Glutamatergic neuron (in vitro differentiated cells): ENCODE measurements at regions not wholly inside any gene's neighbourhood (a gene's known extent, or its start where the extent isn't known, plus 50 kb on each side); places are given as distances from the start of the nearest gene placed in this dataset.

Source experiments
- DNase-seq: peaks from one replicate; pipeline ENCODE4 v3.0.0; 2022
- H3K27ac Mint-ChIP-seq: one replicate; pipeline ENCODE4 v1.8.0; 2020; ENCODE audit warnings: mild to moderate bottlenecking, mixed read lengths, inconsistent platforms; ENCODE audit not compliant: unreplicated experiment
- H3K27me3 Mint-ChIP-seq: one replicate; pipeline ENCODE4 v1.8.0; 2020; ENCODE audit warnings: mild to moderate bottlenecking, moderate library complexity, mixed read lengths, inconsistent platforms; ENCODE audit not compliant: unreplicated experiment
- H3K36me3 Mint-ChIP-seq: one replicate; pipeline ENCODE4 v1.8.0; 2020; ENCODE audit warnings: mild to moderate bottlenecking, mixed read lengths, inconsistent platforms; ENCODE audit not compliant: unreplicated experiment
- H3K4me1 Mint-ChIP-seq: one replicate; pipeline ENCODE4 v1.8.0; 2020; ENCODE audit warnings: mild to moderate bottlenecking, low read depth, mixed read lengths, inconsistent platforms; ENCODE audit not compliant: unreplicated experiment
- H3K4me3 Mint-ChIP-seq: one replicate; pipeline ENCODE4 v1.8.0; 2020; ENCODE audit warnings: mild to moderate bottlenecking, mixed read lengths, inconsistent platforms; ENCODE audit not compliant: unreplicated experiment
- H3K9me3 Mint-ChIP-seq: one replicate; pipeline ENCODE4 v1.8.0; 2020; ENCODE audit warnings: mild to moderate bottlenecking, moderate library complexity, mixed read lengths, inconsistent platforms; ENCODE audit not compliant: unreplicated experiment
- CTCF ChIP-seq: fragments of 200-600 bp; sonication (generic); IDR thresholded peaks from one replicate; pipeline ENCODE4 v1.5.0; 2021; ENCODE audit not compliant: partially characterized antibody, unreplicated experiment

- DNase-seq, result no peak
- Mint-ChIP-seq H3K27me3 (no peaks in the 10 kb centered on the region), H3K4me3 (no peak overlapping the region), H3K9me3 (peaks cover 1% of the 10 kb centered on the region), H3K27ac (no peak overlapping the region), H3K4me1 (no peaks in the 10 kb centered on the region), H3K36me3 (no peaks in the 10 kb centered on the region)
- TF ChIP-seq CTCF, result no peak
These were observed 1462.9 kb upstream of the RAG2 start for GRCh38 chr11:38060920-38061319.

- Mint-ChIP-seq H3K36me3 (no peaks in the 10 kb centered on the region), H3K9me3 (peaks cover 1% of the 10 kb centered on the region), H3K4me3 (no peak overlapping the region), H3K4me1 (no peaks in the 10 kb centered on the region), H3K27me3 (no peaks in the 10 kb centered on the region), H3K27ac (no peak overlapping the region)
- no peak for TF ChIP-seq CTCF
- no peak for DNase-seq
These were observed 1462.1 kb upstream of the RAG2 start for GRCh38 chr11:38060136-38060535.

- no peak for DNase-seq
- no peaks in the 10 kb centered on the region for H3K9me3 Mint-ChIP-seq
- H3K36me3 Mint-ChIP-seq, result no peaks in the 10 kb centered on the region
- no peak overlapping the region for H3K4me3 Mint-ChIP-seq
- no peak for TF ChIP-seq CTCF
- H3K27ac Mint-ChIP-seq, result no peak overlapping the region
- no peaks in the 10 kb centered on the region for H3K27me3 Mint-ChIP-seq
- H3K4me1 Mint-ChIP-seq, result no peaks in the 10 kb centered on the region
These were observed 1448.6 kb upstream of the RAG2 start for GRCh38 chr11:38046571-38047135.

- no peak for TF ChIP-seq CTCF
- no peaks in the 10 kb centered on the region for H3K4me1 Mint-ChIP-seq
- no peak for DNase-seq
- no peaks in the 10 kb centered on the region for H3K9me3 Mint-ChIP-seq
- no peak overlapping the region for H3K4me3 Mint-ChIP-seq
- H3K36me3 Mint-ChIP-seq, result no peaks in the 10 kb centered on the region
- no peak overlapping the region for H3K27ac Mint-ChIP-seq
- H3K27me3 Mint-ChIP-seq, result no peaks in the 10 kb centered on the region
These were observed 1445.0 kb upstream of the RAG2 start for GRCh38 chr11:38043060-38043459.

GRCh38 chr11:38038777-38039176 lies 1440.7 kb upstream of the RAG2 start:
- Mint-ChIP-seq H3K27me3 (peaks cover 1% of the 10 kb centered on the region), H3K4me1 (no peaks in the 10 kb centered on the region), H3K27ac (no peak overlapping the region), H3K4me3 (no peak overlapping the region), H3K36me3 (no peaks in the 10 kb centered on the region), H3K9me3 (no peaks in the 10 kb centered on the region)
- no peak for TF ChIP-seq CTCF
- no peak for DNase-seq
